GM12878 (cell line): ENCODE measurements at regions not wholly inside any gene's neighbourhood (a gene's known extent, or its start where the extent isn't known, plus 50 kb on each side); places are given as distances from the start of the nearest gene placed in this dataset.
"Not testable (repeated sequence)": the region's sequence is repeated elsewhere in the genome, so short reads cannot be mapped to it uniquely, and the experiment has no call there.

Experiments
- CTCF ChIP-seq, 3 experiments: IDR thresholded peaks in 2 of 3; conservative IDR thresholded peaks in 1 of 3; 2 replicates each; pipeline ENCODE4 v1.5.1; 2011; ENCODE audit warnings: low read depth in 3 of 3, low read length in 3 of 3, mild to moderate bottlenecking in 3 of 3, control low read depth in 2 of 3, moderate library complexity in 2 of 3, inconsistent platforms in 1 of 3, mixed read lengths in 1 of 3; ENCODE audit not compliant: control insufficient read depth in 2 of 3, insufficient read depth in 1 of 3; ENCODE audit errors: extremely low read depth in 1 of 3
- NBN ChIP-seq: fragments of 450-650 bp; IDR thresholded peaks from 2 replicates; pipeline ENCODE4 v1.6.1; 2016
- NRF1 ChIP-seq: conservative IDR thresholded peaks from 2 replicates; pipeline ENCODE4 v1.6.1; 2011; ENCODE audit warnings: mild to moderate bottlenecking, low read depth, low read length, improper control_type of control experiment
- POLR2AphosphoS2 ChIP-seq: IDR thresholded peaks from 2 replicates; pipeline ENCODE4 v1.6.1; 2011; ENCODE audit warnings: low read depth, mild to moderate bottlenecking, low read length, improper control_type of control experiment, moderate library complexity
- POLR2AphosphoS5 ChIP-seq: IDR thresholded peaks from 2 replicates; pipeline ENCODE4 v1.6.1; 2011; ENCODE audit warnings: mild to moderate bottlenecking, low read length, inconsistent platforms
- SMC3 ChIP-seq: IDR thresholded peaks from 2 replicates; pipeline ENCODE4 v1.6.1; 2011; ENCODE audit warnings: low read length, improper control_type of control experiment, borderline replicate concordance

DNA sequence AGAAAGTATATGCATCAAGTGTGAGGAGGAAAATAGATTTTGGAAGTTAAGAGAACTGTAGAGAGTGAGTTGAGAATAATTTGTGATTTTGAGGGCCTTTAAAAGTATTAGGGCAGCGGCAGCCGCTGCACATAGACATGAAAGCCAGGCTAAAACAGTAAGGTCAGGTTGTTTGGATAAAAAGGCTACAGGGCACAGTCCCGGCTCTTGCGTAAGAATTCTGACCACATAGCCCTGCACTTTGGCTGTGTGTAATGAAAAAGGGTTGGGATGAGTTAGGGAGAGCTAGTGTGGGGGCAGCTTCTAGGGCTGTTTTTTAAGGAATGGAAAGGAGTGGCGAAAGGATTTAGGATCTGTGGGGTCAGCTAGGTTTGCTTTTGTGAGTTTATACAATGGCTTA is 130.8 kb downstream of the CCDC71L start:
- not testable (repeated sequence) for TF ChIP-seq SMC3; NRF1; NBN; CTCF (IDR thresholded peaks at IDR 0.05 in 2 of 3, conservative IDR thresholded peaks at IDR 0.05 in 1 of 3; ENCODE audit: control insufficient read depth in 2 of 3, extremely low read depth in 1 of 3, insufficient read depth in 1 of 3, low read depth in 3 of 3, low read length in 3 of 3); POLR2AphosphoS5; POLR2AphosphoS2
